H9 (cell line): ENCODE measurements at regions not wholly inside any gene's neighbourhood (a gene's known extent, or its start where the extent isn't known, plus 50 kb on each side); places are given as distances from the start of the nearest gene placed in this dataset.

Experiments used
- DNase-seq: peaks from one replicate; pipeline ENCODE4 v3.0.0-alpha.2; 2017
- H2AFZ ChIP-seq: one replicate; pipeline ENCODE4 v1.6.1; 2013; ENCODE audit warnings: mild to moderate bottlenecking, low read length, control low read depth, moderate library complexity
- H2AK5ac ChIP-seq: 2 replicates; pipeline ENCODE4 v1.6.1; 2013; ENCODE audit warnings: low read length, control low read depth, mixed read lengths; ENCODE audit not compliant: insufficient read length
- H2BK120ac ChIP-seq: one replicate; pipeline ENCODE4 v1.6.1; 2013; ENCODE audit warnings: low read depth, mild to moderate bottlenecking, low read length, control low read depth, inconsistent platforms; ENCODE audit not compliant: poor library complexity, severe bottlenecking
- H2BK12ac ChIP-seq: 2 replicates; pipeline ENCODE4 v1.6.1; 2013; ENCODE audit warnings: low read length, control low read depth, mixed read lengths, low read depth; ENCODE audit not compliant: insufficient read length
- H2BK15ac ChIP-seq: 2 replicates; pipeline ENCODE4 v1.6.1; 2013; ENCODE audit warnings: low read depth, low read length, control low read depth
- H2BK20ac ChIP-seq: one replicate; pipeline ENCODE4 v1.6.1; 2013; ENCODE audit warnings: low read depth, mild to moderate bottlenecking, low read length, control low read depth, inconsistent platforms; ENCODE audit not compliant: poor library complexity, severe bottlenecking
- H2BK5ac ChIP-seq: 2 replicates; pipeline ENCODE4 v1.6.1; 2013; ENCODE audit warnings: low read length, control low read depth, mixed read lengths; ENCODE audit not compliant: insufficient read length
- H3K14ac ChIP-seq: 2 replicates; pipeline ENCODE4 v1.6.1; 2013; ENCODE audit warnings: low read length, control low read depth; ENCODE audit not compliant: insufficient read depth
- H3K18ac ChIP-seq: 2 replicates; pipeline ENCODE4 v1.6.1; 2013; ENCODE audit warnings: low read depth, mild to moderate bottlenecking, mixed read lengths, low read length, control low read depth; ENCODE audit not compliant: insufficient read length
- H3K23ac ChIP-seq: 2 replicates; pipeline ENCODE4 v1.6.1; 2013; ENCODE audit warnings: low read length, control low read depth, mixed read lengths, low read depth; ENCODE audit not compliant: insufficient read length
- H3K23me2 ChIP-seq: 2 replicates; pipeline ENCODE4 v1.6.1; 2013; ENCODE audit warnings: low read depth, mild to moderate bottlenecking, mixed read lengths, low read length, control low read depth; ENCODE audit not compliant: insufficient read length, poor library complexity, severe bottlenecking
- H3K27ac ChIP-seq: 2 replicates; pipeline ENCODE4 v1.5.1; 2013; ENCODE audit warnings: low read length, control low read depth, mixed read lengths, low read depth; ENCODE audit not compliant: insufficient read length
- H3K27me3 ChIP-seq: 2 replicates; pipeline ENCODE4 v1.6.1; 2013; ENCODE audit warnings: low read length, control low read depth, inconsistent platforms; ENCODE audit not compliant: insufficient read depth
- H3K4ac ChIP-seq: 2 replicates; pipeline ENCODE4 v1.6.1; 2013; ENCODE audit warnings: low read depth, mild to moderate bottlenecking, control low read depth, inconsistent platforms, low read length, moderate library complexity
- H3K4me1 ChIP-seq: 2 replicates; pipeline ENCODE4 v1.6.1; 2013; ENCODE audit warnings: low read length, control low read depth, inconsistent platforms; ENCODE audit not compliant: insufficient read depth
- H3K4me2 ChIP-seq: 2 replicates; pipeline ENCODE4 v1.6.1; 2013; ENCODE audit warnings: low read length, control low read depth, mixed read lengths; ENCODE audit not compliant: insufficient read length, insufficient read depth
- H3K56ac ChIP-seq: 2 replicates; pipeline ENCODE4 v1.6.1; 2013; ENCODE audit warnings: low read depth, mild to moderate bottlenecking, mixed read lengths, low read length, control low read depth; ENCODE audit not compliant: insufficient read length
- H3K79me1 ChIP-seq: 2 replicates; pipeline ENCODE4 v1.6.1; 2013; ENCODE audit warnings: low read depth, mild to moderate bottlenecking, moderate library complexity, low read length, control low read depth, inconsistent platforms; ENCODE audit not compliant: insufficient read depth, poor library complexity, severe bottlenecking
- H3K79me2 ChIP-seq: 2 replicates; pipeline ENCODE4 v1.6.1; 2013; ENCODE audit warnings: low read length, control low read depth, inconsistent platforms; ENCODE audit not compliant: insufficient read depth
- H3K9ac ChIP-seq: 2 replicates; pipeline ENCODE4 v1.6.1; 2013; ENCODE audit warnings: low read length, control low read depth, mixed read lengths; ENCODE audit not compliant: insufficient read length; ENCODE audit errors: extremely low read depth
- H3K9me3 ChIP-seq: one replicate; pipeline ENCODE4 v1.6.1; 2013; ENCODE audit warnings: low read depth, low read length, inconsistent platforms; ENCODE audit not compliant: control insufficient read depth
- H3T11ph ChIP-seq: one replicate; pipeline ENCODE4 v1.6.1; 2013; ENCODE audit warnings: mild to moderate bottlenecking, low read length, control low read depth, inconsistent platforms
- H4K20me1 ChIP-seq: one replicate; pipeline ENCODE4 v1.6.1; 2013; ENCODE audit not compliant: control insufficient read depth, insufficient read length, insufficient read depth
- H4K5ac ChIP-seq: 2 replicates; pipeline ENCODE4 v1.6.1; 2013; ENCODE audit warnings: low read depth, mild to moderate bottlenecking, mixed read lengths, low read length, control low read depth; ENCODE audit not compliant: insufficient read length
- H4K8ac ChIP-seq: replicated peaks from 2 replicates; pipeline ENCODE4 v1.6.1; 2013; ENCODE audit warnings: low read length, control low read depth, mixed read lengths, low read depth; ENCODE audit not compliant: insufficient read length
- H4K91ac ChIP-seq: 2 replicates; pipeline ENCODE4 v1.6.1; 2013; ENCODE audit warnings: low read depth, mild to moderate bottlenecking, moderate library complexity, mixed read lengths, low read length, control low read depth; ENCODE audit not compliant: insufficient read length
- H3K27ac Mint-ChIP-seq, 3 experiments: 2 replicates in 2 of 3; 3 replicates in 1 of 3; pipeline ENCODE4 v1.8.0; 2020 to 2021; ENCODE audit warnings: mixed read lengths in 3 of 3, mild to moderate bottlenecking in 1 of 3, moderate library complexity in 1 of 3
- H3K27me3 Mint-ChIP-seq: 2 replicates; pipeline ENCODE4 v1.8.0; 2021; ENCODE audit warnings: low read depth, mild to moderate bottlenecking, moderate library complexity, mixed read lengths
- H3K36me3 Mint-ChIP-seq, 3 experiments: 2 replicates in 2 of 3; 3 replicates in 1 of 3; pipeline ENCODE4 v1.8.0; 2020 to 2021; ENCODE audit warnings: low read depth in 3 of 3, mixed read lengths in 3 of 3; ENCODE audit not compliant: insufficient read depth in 1 of 3
- H3K4me1 Mint-ChIP-seq, 2 experiments: 2 replicates each; pipeline ENCODE4 v1.8.0; 2020; ENCODE audit warnings: mixed read lengths in 2 of 2
- H3K4me3 Mint-ChIP-seq, 2 experiments: 2 replicates in 1 of 2; 3 replicates in 1 of 2; pipeline ENCODE4 v1.8.0; 2020 to 2021; ENCODE audit warnings: mild to moderate bottlenecking in 2 of 2, mixed read lengths in 2 of 2, moderate library complexity in 1 of 2
- H3K9me3 Mint-ChIP-seq, 2 experiments: 2 replicates in 1 of 2; 3 replicates in 1 of 2; pipeline ENCODE4 v1.8.0; 2020; ENCODE audit warnings: mild to moderate bottlenecking in 2 of 2, mixed read lengths in 2 of 2, moderate library complexity in 1 of 2
- WGBS: extraction: QIAGEN DNeasy Blood & Tissue Kit; methylation state at CpG from one replicate; pipeline ENCODE4 v1.1.7; 2013; ENCODE audit warnings: missing lambda C conversion rate, low lambda C conversion rate, mixed read lengths; ENCODE audit not compliant: insufficient read length; ENCODE audit errors: extremely low coverage; 5-methylcytosine and 5-hydroxymethylcytosine counted together
- TF ChIP-seq, protein P1 (sequence below): fragments of 200-600 bp; sonication (generic); conservative IDR thresholded peaks from 3 replicates; pipeline ENCODE4 v1.8.0; 2021; ENCODE audit warnings: antibody characterized with exemption, mild to moderate bottlenecking

GRCh38 chr14:45902241-45902640, 649.2 kb upstream of the MIS18BP1 start:
- H2AK5ac ChIP-seq = no peak overlapping the region
- no peak overlapping the region for H4K5ac ChIP-seq
- no peak overlapping the region for H4K91ac ChIP-seq
- no peak overlapping the region for H2BK20ac ChIP-seq
- H3K27ac Mint-ChIP-seq = no peak overlapping the region
- H3K4me2 ChIP-seq = no peak overlapping the region
- H3T11ph ChIP-seq = no peak overlapping the region
- H3K27ac ChIP-seq = no peak overlapping the region
- H3K9me3 ChIP-seq = no peaks in the 10 kb centered on the region
- no peak overlapping the region for H2BK120ac ChIP-seq
- no peak overlapping the region for H2BK12ac ChIP-seq
- H3K79me1 ChIP-seq = no peaks in the 10 kb centered on the region
- no peaks in the 10 kb centered on the region for H3K4me1 ChIP-seq
- H3K27me3 ChIP-seq = no peaks in the 10 kb centered on the region
- no CpG with 5 or more reads among the region's 3 CpGs for WGBS
- no peak for DNase-seq
- no peaks in the 10 kb centered on the region for H3K79me2 ChIP-seq
- no peak overlapping the region for H3K4me3 Mint-ChIP-seq
- no peak overlapping the region for H3K14ac ChIP-seq
- no peak overlapping the region for H3K9ac ChIP-seq
- H3K23me2 ChIP-seq = no peaks in the 10 kb centered on the region
- H2BK5ac ChIP-seq = no peak overlapping the region
- TF ChIP-seq, protein P1, sequence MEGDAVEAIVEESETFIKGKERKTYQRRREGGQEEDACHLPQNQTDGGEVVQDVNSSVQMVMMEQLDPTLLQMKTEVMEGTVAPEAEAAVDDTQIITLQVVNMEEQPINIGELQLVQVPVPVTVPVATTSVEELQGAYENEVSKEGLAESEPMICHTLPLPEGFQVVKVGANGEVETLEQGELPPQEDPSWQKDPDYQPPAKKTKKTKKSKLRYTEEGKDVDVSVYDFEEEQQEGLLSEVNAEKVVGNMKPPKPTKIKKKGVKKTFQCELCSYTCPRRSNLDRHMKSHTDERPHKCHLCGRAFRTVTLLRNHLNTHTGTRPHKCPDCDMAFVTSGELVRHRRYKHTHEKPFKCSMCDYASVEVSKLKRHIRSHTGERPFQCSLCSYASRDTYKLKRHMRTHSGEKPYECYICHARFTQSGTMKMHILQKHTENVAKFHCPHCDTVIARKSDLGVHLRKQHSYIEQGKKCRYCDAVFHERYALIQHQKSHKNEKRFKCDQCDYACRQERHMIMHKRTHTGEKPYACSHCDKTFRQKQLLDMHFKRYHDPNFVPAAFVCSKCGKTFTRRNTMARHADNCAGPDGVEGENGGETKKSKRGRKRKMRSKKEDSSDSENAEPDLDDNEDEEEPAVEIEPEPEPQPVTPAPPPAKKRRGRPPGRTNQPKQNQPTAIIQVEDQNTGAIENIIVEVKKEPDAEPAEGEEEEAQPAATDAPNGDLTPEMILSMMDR = no peak
- no peaks in the 10 kb centered on the region for H4K20me1 ChIP-seq
- no peak overlapping the region for H3K18ac ChIP-seq
- H3K4me1 Mint-ChIP-seq = no peaks in the 10 kb centered on the region
- H4K8ac ChIP-seq = no peak overlapping the region
- H3K56ac ChIP-seq = no peak overlapping the region
- H3K4ac ChIP-seq = no peak overlapping the region
- H3K36me3 Mint-ChIP-seq = no peaks in the 10 kb centered on the region
- H3K23ac ChIP-seq = no peak overlapping the region
- no peaks in the 10 kb centered on the region for H3K27me3 Mint-ChIP-seq
- H2BK15ac ChIP-seq = no peak overlapping the region
- H3K9me3 Mint-ChIP-seq = no peaks in the 10 kb centered on the region
- H2AFZ ChIP-seq = no peak overlapping the region
